HepG2 (cell line): ENCODE measurements at regions not wholly inside any gene's neighbourhood (a gene's known extent, or its start where the extent isn't known, plus 50 kb on each side); places are given as distances from the start of the nearest gene placed in this dataset.

Experiments
- ATAC-seq: fragments of 200-7000 bp; cut with Tn5 transposase; 3 replicates; pipeline ENCODE4 v1.9.1; 2020; ENCODE audit warnings: mild to moderate bottlenecking, moderate library complexity
- BruUV-seq: library from RNA; stranded (reverse); fragments of 400-500 nt; replicated peaks from 2 replicates; lab custom pipeline; 2021; lab: Mats Ljungman, UMichigan
- CTCF ChIA-PET: fragments of 300-600 bp; formaldehyde crosslinking; extraction: SDS; loops from one replicate; lab custom pipeline; 2021; ENCODE audit warnings: low total read pairs, inconsistent platforms, low intra/inter-chr PET ratio; lab: Yijun Ruan, JAX
- POLR2A ChIA-PET: fragments of 350-600 bp; sonication (Branson Sonifier 250); formaldehyde crosslinking; loops from one replicate; lab custom pipeline; 2020; ENCODE audit warnings: antibody characterized with exemption, inconsistent platforms; lab: Yijun Ruan, JAX
- DNase-seq: peaks from one replicate; pipeline ENCODE4 v3.0.0-alpha.2; 2015; ENCODE audit warnings: low spot score
- FAIRE-seq: peaks from 3 replicates; lab custom pipeline; 2011; peaks lifted over from hg19 to GRCh38; lab: Jason Lieb, UNC
- H2AFZ ChIP-seq: one replicate; pipeline ENCODE4 v1.6.1; 2011; ENCODE audit warnings: low read length, inconsistent platforms
- H3K27ac ChIP-seq: fragments of 300-600 bp; 3 replicates; pipeline ENCODE4 v1.8.0; 2011; ENCODE audit warnings: mixed run types, mild to moderate bottlenecking, mixed read lengths, low read length, inconsistent platforms; ENCODE audit not compliant: insufficient read depth; ENCODE audit errors: extremely low read length
- H3K27me3 ChIP-seq, 2 experiments: fragments of 200-600 bp in 1 of 2; 2 replicates in 1 of 2; 3 replicates in 1 of 2; pipeline versions ENCODE4 v1.6.0 to v1.8.0; 2011; ENCODE audit warnings: low read length in 2 of 2, mild to moderate bottlenecking in 2 of 2, moderate library complexity in 2 of 2, inconsistent platforms in 1 of 2; ENCODE audit not compliant: insufficient read depth in 2 of 2, control insufficient read depth in 1 of 2
- H3K36me3 ChIP-seq, 2 experiments: fragments of 200-600 bp in 1 of 2; replicated peaks in 1 of 2; 2 replicates in 1 of 2; 3 replicates in 1 of 2; pipeline versions ENCODE4 v1.5.1 to v1.8.0; 2011; ENCODE audit warnings: low read length in 2 of 2, inconsistent platforms in 1 of 2; ENCODE audit not compliant: insufficient read depth in 2 of 2, control insufficient read depth in 1 of 2
- H3K4me1 ChIP-seq: 2 replicates; pipeline ENCODE4 v1.5.1; 2012; ENCODE audit warnings: low read length, inconsistent platforms; ENCODE audit not compliant: insufficient read depth
- H3K4me2 ChIP-seq: 2 replicates; pipeline ENCODE4 v1.6.0; 2011; ENCODE audit warnings: low read depth, low read length, inconsistent platforms
- H3K4me3 ChIP-seq, 3 experiments: fragments of 200-600 bp in 1 of 3; sonication (generic), shearing (Covaris generic) in 1 of 3; replicated peaks in 1 of 3; 2 replicates each; pipeline ENCODE4 v1.5.1; 2011 to 2016; ENCODE audit warnings: low read length in 3 of 3, inconsistent platforms in 2 of 3, low read depth in 2 of 3, mild to moderate bottlenecking in 2 of 3, control low read depth in 1 of 3, mixed read lengths in 1 of 3; ENCODE audit not compliant: insufficient read depth in 1 of 3
- H3K79me2 ChIP-seq: one replicate; pipeline ENCODE4 v1.6.1; 2011; ENCODE audit warnings: low read length, inconsistent platforms; ENCODE audit not compliant: insufficient read depth
- H3K9ac ChIP-seq: 2 replicates; pipeline ENCODE4 v1.6.0; 2011; ENCODE audit warnings: mild to moderate bottlenecking, low read depth, low read length, inconsistent platforms; ENCODE audit not compliant: insufficient read depth
- H3K9me3 ChIP-seq: 2 replicates; pipeline ENCODE4 v1.5.1; 2012; ENCODE audit warnings: mild to moderate bottlenecking, low read length
- H4K20me1 ChIP-seq: 2 replicates; pipeline ENCODE4 v1.6.0; 2011; ENCODE audit warnings: inconsistent platforms, mild to moderate bottlenecking, low read length, moderate library complexity; ENCODE audit not compliant: insufficient read depth
- AKAP8 ChIP-seq: sonication (generic); formaldehyde crosslinking; IDR thresholded peaks from 2 replicates; pipeline ENCODE4 v1.5.1; 2020; ENCODE audit warnings: mild to moderate bottlenecking, missing genetic modification reagents
- ATF2 ChIP-seq: sonication (generic); formaldehyde crosslinking; IDR thresholded peaks from 2 replicates; pipeline ENCODE4 v1.4.0; 2020; ENCODE audit warnings: missing genetic modification reagents
- CEBPB ChIP-seq: IDR thresholded peaks from 2 replicates; pipeline ENCODE4 v1.6.1; 2011; ENCODE audit warnings: low read depth, low read length, improper control_type of control experiment, borderline replicate concordance
- FOXC1 ChIP-seq: sonication (generic); formaldehyde crosslinking; IDR thresholded peaks from 2 replicates; pipeline ENCODE4 v1.8.0; 2022; ENCODE audit warnings: mild to moderate bottlenecking, missing genetic modification reagents, borderline replicate concordance
- GLMP ChIP-seq: sonication (generic); formaldehyde crosslinking; IDR thresholded peaks from 2 replicates; pipeline ENCODE4 v1.9.0; 2021; ENCODE audit warnings: missing genetic modification reagents, mild to moderate bottlenecking, borderline replicate concordance
- IKZF1 ChIP-seq: fragments of 450-650 bp; IDR thresholded peaks from 2 replicates; pipeline ENCODE4 v1.7.1; 2016
- MED1 ChIP-seq: sonication (generic); formaldehyde crosslinking; IDR thresholded peaks from 2 replicates; pipeline ENCODE4 v1.4.0; 2020; ENCODE audit warnings: missing genetic modification reagents
- NFIC ChIP-seq: IDR thresholded peaks from 2 replicates; pipeline ENCODE4 v1.6.1; 2012; ENCODE audit warnings: mild to moderate bottlenecking, low read length, inconsistent platforms
- ONECUT2 ChIP-seq: sonication (generic); formaldehyde crosslinking; IDR thresholded peaks from 2 replicates; pipeline ENCODE4 v1.4.0; 2020; ENCODE audit warnings: missing genetic modification reagents
- REPIN1 ChIP-seq: sonication (generic); formaldehyde crosslinking; IDR thresholded peaks from 2 replicates; pipeline ENCODE4 v1.8.0; 2022; ENCODE audit warnings: missing genetic modification reagents, low read depth, mild to moderate bottlenecking, borderline replicate concordance
- SP1 ChIP-seq, 2 experiments: fragments of 450-650 bp in 1 of 2; sonication (generic) in 1 of 2; formaldehyde crosslinking in 1 of 2; IDR thresholded peaks; 2 replicates each; pipeline versions ENCODE4 v1.4.0 to v1.6.1; 2016 to 2020; ENCODE audit warnings: missing genetic modification reagents in 1 of 2
- XBP1 ChIP-seq: sonication (generic); formaldehyde crosslinking; IDR thresholded peaks from 2 replicates; pipeline ENCODE4 v1.5.0; 2020; ENCODE audit warnings: missing genetic modification reagents
- ZNF292 ChIP-seq: sonication (generic); formaldehyde crosslinking; IDR thresholded peaks from 2 replicates; pipeline ENCODE4 v1.8.1; 2022; ENCODE audit warnings: mild to moderate bottlenecking, low read depth, missing genetic modification reagents, borderline replicate concordance
- ZNF552 ChIP-seq: sonication (generic); formaldehyde crosslinking; IDR thresholded peaks from 2 replicates; pipeline ENCODE4 v1.9.0; 2022; ENCODE audit warnings: missing genetic modification reagents, mild to moderate bottlenecking, borderline replicate concordance
- WGBS: methylation state at CpG from one replicate; pipeline ENCODE4 v1.1.6; 2017; ENCODE audit warnings: low lambda C conversion rate; 5-methylcytosine and 5-hydroxymethylcytosine counted together
- in situ Hi-C: cut with HindIII; loops from 2 replicates; pipeline ENCODE4 v1.10.0; 2017; ENCODE audit warnings: low pct_unique_long_range_greater_than_20kb; ENCODE audit not compliant: extremely low pct_ligation_motif_present
- intact Hi-C: fragments of 100-400 bp; cut with micrococcal nuclease; formaldehyde crosslinking; loops from one replicate; pipeline ENCODE4 v1.10.0; 2022; ENCODE audit not compliant: unreplicated experiment
- TF ChIP-seq, protein P1 (sequence below): sonication (generic); formaldehyde crosslinking; IDR thresholded peaks from 2 replicates; pipeline ENCODE4 v1.5.1; 2020; ENCODE audit warnings: mild to moderate bottlenecking, missing genetic modification reagents, borderline replicate concordance

GRCh38 chr9:71349218-71349617 is 227.8 kb upstream of the TRPM3 start (continued):
- TF ChIP-seq ATF2, result no peak
- TF ChIP-seq FOXC1, result no peak
- TF ChIP-seq, protein P1, sequence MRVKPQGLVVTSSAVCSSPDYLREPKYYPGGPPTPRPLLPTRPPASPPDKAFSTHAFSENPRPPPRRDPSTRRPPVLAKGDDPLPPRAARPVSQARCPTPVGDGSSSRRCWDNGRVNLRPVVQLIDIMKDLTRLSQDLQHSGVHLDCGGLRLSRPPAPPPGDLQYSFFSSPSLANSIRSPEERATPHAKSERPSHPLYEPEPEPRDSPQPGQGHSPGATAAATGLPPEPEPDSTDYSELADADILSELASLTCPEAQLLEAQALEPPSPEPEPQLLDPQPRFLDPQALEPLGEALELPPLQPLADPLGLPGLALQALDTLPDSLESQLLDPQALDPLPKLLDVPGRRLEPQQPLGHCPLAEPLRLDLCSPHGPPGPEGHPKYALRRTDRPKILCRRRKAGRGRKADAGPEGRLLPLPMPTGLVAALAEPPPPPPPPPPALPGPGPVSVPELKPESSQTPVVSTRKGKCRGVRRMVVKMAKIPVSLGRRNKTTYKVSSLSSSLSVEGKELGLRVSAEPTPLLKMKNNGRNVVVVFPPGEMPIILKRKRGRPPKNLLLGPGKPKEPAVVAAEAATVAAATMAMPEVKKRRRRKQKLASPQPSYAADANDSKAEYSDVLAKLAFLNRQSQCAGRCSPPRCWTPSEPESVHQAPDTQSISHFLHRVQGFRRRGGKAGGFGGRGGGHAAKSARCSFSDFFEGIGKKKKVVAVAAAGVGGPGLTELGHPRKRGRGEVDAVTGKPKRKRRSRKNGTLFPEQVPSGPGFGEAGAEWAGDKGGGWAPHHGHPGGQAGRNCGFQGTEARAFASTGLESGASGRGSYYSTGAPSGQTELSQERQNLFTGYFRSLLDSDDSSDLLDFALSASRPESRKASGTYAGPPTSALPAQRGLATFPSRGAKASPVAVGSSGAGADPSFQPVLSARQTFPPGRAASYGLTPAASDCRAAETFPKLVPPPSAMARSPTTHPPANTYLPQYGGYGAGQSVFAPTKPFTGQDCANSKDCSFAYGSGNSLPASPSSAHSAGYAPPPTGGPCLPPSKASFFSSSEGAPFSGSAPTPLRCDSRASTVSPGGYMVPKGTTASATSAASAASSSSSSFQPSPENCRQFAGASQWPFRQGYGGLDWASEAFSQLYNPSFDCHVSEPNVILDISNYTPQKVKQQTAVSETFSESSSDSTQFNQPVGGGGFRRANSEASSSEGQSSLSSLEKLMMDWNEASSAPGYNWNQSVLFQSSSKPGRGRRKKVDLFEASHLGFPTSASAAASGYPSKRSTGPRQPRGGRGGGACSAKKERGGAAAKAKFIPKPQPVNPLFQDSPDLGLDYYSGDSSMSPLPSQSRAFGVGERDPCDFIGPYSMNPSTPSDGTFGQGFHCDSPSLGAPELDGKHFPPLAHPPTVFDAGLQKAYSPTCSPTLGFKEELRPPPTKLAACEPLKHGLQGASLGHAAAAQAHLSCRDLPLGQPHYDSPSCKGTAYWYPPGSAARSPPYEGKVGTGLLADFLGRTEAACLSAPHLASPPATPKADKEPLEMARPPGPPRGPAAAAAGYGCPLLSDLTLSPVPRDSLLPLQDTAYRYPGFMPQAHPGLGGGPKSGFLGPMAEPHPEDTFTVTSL, result no peak
- TF ChIP-seq REPIN1, result no peak
- TF ChIP-seq AKAP8, result no peak
- TF ChIP-seq NFIC, result no peak

- H3K9ac ChIP-seq, result no peak overlapping the region
- no peaks in the 10 kb centered on the region for H3K9me3 ChIP-seq
- H3K36me3 ChIP-seq, result no peaks in the 10 kb centered on the region
- H3K27me3 ChIP-seq, result no peaks in the 10 kb centered on the region
- WGBS, result 0% methylated on average over 3 of the region's 3 CpGs
- in situ Hi-C loops, result no loop called here
- H3K4me3 ChIP-seq, result no peak overlapping the region
- CTCF ChIA-PET, result no interaction called here
- no peak overlapping the region for H3K27ac ChIP-seq
- no peak overlapping the region for H3K4me2 ChIP-seq
- no peak for FAIRE-seq
- no TSS peak for BruUV-seq
- ATAC-seq, result no peak
- POLR2A ChIA-PET, result no interaction called here
- no peak for TF ChIP-seq SP1 (IDR thresholded peaks at IDR 0.05)
- no peak for TF ChIP-seq SP1 (CRISPR knock-in tag; IDR thresholded peaks at IDR 0.05)
- no peak for TF ChIP-seq GLMP (CRISPR knock-in tag)
- TF ChIP-seq MED1 (CRISPR knock-in tag), result no peak
- TF ChIP-seq ZNF552 (CRISPR knock-in tag), result no peak
- TF ChIP-seq XBP1, result no peak
- no peak for TF ChIP-seq ONECUT2
- TF ChIP-seq IKZF1, result no peak
- no peak for TF ChIP-seq ZNF292 (CRISPR knock-in tag)
- no peak for TF ChIP-seq CEBPB
- H3K79me2 ChIP-seq, result no peaks in the 10 kb centered on the region
- intact Hi-C loops, result no loop called here
- no peaks in the 10 kb centered on the region for H3K4me1 ChIP-seq
- DNase-seq, result no peak
- H2AFZ ChIP-seq, result no peak overlapping the region
- H4K20me1 ChIP-seq, result no peaks in the 10 kb centered on the region
Observed at GRCh38 chr9:71333321-71333720, 211.9 kb upstream of the TRPM3 start.
